ENCODE measurements at regions not wholly inside any gene's neighbourhood (a gene's known extent, or its start where the extent isn't known, plus 50 kb on each side); places are given as distances from the start of the nearest gene placed in this dataset.

DNA sequence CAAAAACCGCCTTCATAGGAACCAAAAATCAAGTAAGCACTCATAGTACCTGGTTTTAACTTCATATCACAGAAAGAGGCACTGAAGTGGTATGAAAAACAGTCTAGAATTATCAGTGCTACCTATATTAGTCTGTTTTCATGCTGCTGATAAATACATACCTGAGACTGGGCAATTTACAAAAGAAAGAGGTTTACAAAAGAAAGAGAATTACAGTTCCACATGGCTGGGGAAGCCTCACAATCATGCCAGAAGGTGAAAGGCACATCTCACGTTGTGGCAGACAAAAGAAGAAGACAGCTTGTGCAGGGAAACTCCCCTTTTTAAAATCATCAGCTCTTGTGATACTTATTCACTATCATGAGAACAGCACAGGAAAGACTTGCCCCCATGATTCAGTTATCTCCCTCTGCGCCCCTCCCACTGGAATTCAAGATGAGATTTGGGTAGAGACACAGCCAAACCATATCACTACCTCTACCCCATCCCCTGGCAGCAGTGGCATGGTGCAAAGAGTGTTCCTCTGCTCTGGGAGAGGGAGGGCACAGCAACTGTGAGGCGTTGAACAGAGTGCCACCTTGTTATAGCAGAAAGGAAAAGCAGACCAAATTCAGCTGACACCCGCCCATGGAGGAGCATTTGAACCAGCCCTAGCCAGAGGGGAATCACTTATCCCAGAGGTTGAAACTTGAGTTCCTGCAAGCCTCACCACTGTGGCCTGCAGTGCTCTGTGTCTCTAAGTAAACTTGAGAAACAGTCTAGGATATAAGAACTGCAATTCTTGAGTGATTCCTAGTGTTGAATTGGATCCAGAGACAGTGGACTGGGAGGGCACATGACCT, 61.9 kb upstream of the PTPRZ1 start:
- no peak for DNase-seq

DNA sequence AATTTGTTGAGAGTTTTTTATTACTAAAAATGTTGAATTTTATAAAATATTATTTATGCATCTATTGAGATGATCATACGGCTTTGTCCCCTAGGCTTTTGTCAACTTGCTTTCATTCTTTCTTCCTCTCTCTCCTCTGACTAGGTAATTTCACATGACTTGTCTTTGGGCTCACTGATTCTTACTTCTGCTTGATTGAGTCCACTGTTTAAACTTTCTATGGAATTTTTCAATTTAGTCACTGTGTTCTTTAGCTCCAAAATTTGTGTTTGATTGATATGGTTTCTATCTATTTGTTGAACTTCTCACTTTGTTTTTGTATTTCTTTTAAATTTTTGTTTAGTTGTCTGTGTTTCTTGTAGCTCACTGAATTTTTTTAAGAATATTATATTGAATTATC, 65.9 kb upstream of the PTPRZ1 start:
- DNase-seq, result no peak

- DNase-seq, result no peak
Measured at GRCh38 chr7:121803039-121803438, 69.9 kb upstream of the PTPRZ1 start.

- peak; percentile 26 for DNase-seq
Measured at GRCh38 chr7:121800916-121801675, 71.9 kb upstream of the PTPRZ1 start.

GRCh38 chr7:121798896-121799295, 74.1 kb upstream of the PTPRZ1 start:
- peak; percentile 75 for DNase-seq

- DNase-seq, result no peak
Measured at GRCh38 chr7:121798453-121798840, 74.5 kb upstream of the PTPRZ1 start.

DNA sequence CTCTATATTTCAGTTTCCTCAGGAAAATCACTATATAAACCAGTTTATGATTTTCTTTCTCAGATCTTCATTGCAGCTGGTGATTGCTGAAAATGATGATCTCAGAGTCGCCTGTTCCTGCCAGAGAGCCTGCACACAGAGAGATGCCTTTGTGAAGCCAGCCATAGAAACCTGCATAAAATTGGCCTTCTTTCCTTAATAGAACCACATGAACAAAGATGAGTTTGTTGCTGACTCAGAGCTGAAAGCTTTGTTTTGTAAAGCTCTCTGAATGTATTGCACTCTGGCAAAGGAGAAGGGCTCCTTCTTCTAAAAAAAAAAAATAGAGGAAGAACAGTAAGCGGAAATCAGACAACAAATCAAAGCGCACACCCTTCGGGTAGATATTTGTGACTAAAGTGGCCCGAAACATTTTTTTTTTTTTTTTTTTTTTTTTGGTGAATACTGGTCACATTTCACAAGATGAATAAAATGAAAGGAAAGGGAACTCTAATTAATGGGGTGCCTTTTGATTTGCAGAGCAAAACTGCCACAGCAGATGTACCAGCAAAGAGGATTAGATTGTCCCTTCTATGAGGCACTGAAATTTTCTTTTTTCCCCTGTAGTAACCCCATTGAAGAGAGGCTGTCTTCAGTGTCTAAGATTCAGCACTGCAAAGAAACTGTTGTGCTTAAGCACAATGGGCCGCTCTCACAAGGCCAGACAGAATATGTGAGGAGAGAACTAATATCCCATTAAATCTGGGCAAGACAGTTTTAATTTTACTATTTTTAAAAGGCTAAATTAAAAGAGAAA, 75.1 kb upstream of the PTPRZ1 start:
- DNase-seq, result no peak

DNA sequence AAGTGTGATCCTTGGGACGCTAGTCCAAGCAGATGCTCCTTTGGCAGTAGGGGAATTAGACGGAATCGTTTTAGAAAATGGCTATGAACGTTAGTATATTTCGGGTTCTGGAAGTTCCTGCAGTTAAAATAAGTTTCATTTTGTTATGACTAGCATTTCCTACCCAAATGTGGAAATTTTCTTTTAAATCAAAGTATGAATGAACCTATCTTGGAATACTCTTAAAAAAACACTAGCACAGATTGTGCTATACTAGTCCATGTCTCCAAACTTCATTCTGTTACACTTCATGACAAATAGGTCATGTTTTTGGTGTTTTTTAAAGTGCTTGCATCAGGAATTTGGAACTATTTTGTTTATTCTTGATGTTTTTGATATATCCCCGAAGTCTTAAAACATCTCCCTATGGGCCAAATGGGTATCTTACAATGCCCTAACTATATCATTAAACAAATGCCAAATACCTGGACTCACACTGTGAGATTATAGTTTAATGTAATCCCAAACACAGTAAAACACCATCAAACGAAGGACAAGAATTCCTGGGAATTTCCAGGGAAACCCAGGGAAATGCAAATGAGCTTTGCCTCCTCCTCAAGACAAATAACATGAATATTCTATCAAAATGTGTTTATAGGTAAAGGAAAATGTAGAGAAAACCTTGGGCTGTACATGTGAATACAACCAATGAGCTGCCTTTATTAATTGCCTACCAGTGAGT, 75.9 kb upstream of the PTPRZ1 start:
- no peak for DNase-seq

DNA sequence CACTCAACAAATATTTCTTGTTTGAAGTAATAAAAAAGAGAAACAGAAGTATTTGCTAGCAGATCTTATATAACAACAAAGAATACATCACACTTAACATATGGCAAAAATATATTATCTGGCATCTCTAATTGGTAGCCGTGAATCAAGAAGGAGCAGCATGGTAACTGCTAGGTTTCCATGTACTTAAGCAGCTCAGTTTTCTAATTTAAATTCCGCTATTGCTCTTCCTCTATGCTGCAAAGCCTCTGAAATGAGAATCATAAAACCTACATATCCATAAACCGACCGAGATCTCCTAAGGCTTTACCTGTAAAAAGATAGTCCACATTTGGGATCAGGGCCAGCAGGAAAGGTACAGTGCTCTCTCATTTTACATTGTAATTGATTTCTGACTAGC, 76.6 kb upstream of the PTPRZ1 start:
- no peak for DNase-seq

GRCh38 chr7:121795736-121796135, 77.2 kb upstream of the PTPRZ1 start:
- no peak for DNase-seq

- DNase-seq, result no peak
Measured at GRCh38 chr7:121793716-121794115, 79.2 kb upstream of the PTPRZ1 start.

DNA sequence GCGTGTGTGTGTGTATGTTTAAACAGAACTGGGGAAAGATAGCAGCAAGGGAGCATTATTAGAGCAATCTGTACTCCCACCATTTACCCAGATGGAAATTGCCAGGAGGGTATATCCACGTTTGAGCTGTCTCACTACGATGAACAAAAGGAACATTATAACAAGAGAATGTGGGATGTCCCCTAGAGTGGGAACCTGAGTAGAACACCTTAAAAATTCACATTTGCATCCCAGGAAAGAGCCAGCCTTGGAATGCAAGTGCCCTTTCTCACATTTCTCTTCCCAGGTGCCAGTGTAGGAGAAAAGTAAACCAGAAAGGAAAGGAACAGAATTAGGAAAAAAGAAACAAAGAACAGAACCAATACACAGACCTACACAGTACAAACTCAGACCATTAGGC, 95.3 kb upstream of the PTPRZ1 start:
- no peak for DNase-seq

GRCh38 chr7:121774563-121774962, 98.4 kb upstream of the PTPRZ1 start:
- no peak for DNase-seq

GRCh38 chr7:121766676-121767075, 106.3 kb upstream of the PTPRZ1 start:
- DNase-seq, result no peak

DNA sequence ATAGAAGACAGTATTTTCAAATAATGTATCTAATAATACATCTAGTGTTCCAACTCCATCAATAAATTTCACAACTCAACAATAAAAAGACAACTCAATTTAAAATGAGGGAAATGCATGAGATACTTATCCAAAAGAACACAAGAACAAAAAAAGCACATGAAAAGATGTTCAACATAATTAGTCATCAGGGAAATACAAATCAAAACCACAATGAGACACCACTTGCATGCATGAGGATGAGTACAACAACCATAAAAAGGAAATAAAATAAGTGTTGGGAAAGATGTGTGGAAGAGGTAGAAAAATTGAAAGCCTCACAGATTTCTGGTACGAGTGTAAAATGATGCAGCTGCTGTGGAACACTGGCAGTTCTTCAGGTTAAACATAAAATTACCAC, 111.6 kb upstream of the PTPRZ1 start:
- DNase-seq, result no peak

GRCh38 chr7:121755818-121756552, 117.0 kb upstream of the PTPRZ1 start:
- DNase-seq, result peak; percentile 89

DNA sequence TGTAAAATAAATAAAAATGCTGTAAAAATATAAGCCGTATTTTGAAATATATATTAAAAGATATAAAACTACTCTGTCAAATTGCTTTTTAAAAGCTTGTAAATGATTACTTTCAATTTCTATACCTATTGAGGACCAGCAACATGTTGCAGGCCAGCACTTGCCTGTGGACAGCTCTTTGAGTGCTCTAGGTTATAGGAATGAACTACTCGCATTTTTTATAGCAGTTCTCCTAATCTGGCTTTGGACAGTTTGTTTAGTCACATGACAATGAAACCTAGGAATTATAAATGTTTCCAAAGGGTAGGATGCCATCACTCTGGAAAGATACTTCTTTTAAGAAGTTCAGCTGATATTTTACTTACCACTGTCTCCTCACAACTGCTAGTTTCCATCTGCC, 117.7 kb upstream of the PTPRZ1 start:
- no peak for DNase-seq

GRCh38 chr7:121753944-121754343, 119.0 kb upstream of the PTPRZ1 start:
- DNase-seq, result no peak

DNA sequence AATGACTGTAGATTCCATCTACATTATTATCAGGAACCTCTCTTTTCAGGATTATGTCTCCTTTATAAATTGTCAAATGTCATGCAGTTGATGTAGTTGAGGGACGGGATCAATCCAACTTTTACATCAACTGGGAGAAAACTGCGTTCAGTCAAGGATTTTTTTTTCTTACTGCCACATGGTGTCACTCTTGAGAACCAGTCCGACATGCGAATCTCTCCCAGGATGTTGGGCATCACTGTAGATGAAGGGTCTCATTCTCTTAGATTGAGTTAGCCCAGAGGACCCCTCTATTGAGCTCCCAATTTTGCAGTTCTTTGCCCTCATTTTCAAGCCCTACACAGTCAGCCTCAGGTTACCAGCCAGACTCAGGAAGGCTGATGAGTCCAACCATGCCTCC, 120.3 kb upstream of the PTPRZ1 start:
- peak; percentile 16 for DNase-seq

DNA sequence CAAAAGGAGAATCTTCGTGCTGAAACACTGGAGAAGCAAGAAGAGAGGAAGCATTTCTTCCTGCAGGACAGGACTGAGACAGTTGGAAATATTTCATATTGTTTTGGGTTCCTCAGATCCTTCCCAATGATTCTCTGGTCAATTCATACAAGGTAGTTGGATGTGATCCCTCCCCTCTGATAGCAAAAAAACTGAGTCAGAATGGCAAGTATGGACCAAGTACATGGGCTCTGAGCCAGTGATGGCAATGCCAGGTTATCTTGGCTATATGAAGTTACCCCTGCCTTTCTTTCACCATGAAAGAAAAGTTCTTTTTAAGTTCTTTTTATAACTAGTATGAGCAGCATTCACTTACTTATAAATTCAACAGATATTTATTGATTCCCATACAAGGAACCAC, 124.4 kb upstream of the PTPRZ1 start:
- DNase-seq, result no peak

DNA sequence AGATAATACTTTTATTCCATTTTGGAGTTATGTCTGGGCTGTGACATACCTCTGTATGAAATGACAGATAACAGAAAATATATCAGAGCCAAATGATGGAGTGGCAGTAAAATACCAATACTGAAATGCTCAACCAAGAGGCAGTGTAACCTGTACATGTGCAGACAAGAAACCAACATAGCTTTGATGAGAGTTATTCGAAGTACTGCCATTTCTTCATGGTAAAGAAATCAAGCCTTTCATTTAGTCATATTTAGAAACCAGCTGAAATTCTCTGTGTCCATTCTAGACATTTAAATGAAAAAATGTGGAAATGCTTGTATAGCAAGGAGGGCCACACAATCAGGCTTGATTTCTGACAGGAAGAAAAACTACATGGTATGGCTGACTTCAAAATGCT, 127.1 kb upstream of the PTPRZ1 start:
- no peak for DNase-seq

DNA sequence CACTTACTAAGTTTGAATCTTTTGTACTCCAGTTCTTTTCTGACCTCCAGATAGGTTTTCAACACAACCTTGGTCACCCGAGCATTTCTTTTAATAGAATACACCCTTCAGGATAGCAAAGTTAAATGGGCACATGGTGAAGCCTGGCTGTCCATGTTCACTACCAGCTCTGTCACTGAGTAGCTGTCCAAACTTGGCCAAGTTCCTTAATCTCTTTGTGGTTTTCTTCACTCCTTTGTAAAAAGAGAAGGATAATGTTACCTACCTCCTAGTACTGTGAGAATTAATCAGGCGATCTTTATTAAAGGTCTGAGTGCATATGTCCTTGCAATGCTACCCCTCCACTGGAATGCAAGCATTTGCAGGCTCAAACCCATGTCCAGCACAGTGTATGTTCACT, 128.1 kb upstream of the PTPRZ1 start:
- DNase-seq, result no peak
